Endothelial cell of umbilical vein (primary cell): ENCODE measurements at regions not wholly inside any gene's neighbourhood (a gene's known extent, or its start where the extent isn't known, plus 50 kb on each side); places are given as distances from the start of the nearest gene placed in this dataset.
"Not testable (repeated sequence)": the region's sequence is repeated elsewhere in the genome, so short reads cannot be mapped to it uniquely, and the experiment has no call there.

Experiments
- BruUV-seq: library from RNA; stranded (reverse); fragments of 400-500 nt; replicated peaks from 2 replicates; lab custom pipeline; 2021; lab: Mats Ljungman, UMichigan
- CTCF ChIA-PET: fragments of 300-600, 350-600 bp; sonication (Branson Sonifier 250); formaldehyde crosslinking; loops from one replicate; lab custom pipeline; 2021; ENCODE audit warnings: antibody characterized with exemption, inconsistent platforms; lab: Charles Lee
- POLR2A ChIA-PET: fragments of 300-600, 350-600 bp; sonication (Branson Sonifier 250); formaldehyde crosslinking; loops from one replicate; lab custom pipeline; 2021; ENCODE audit warnings: antibody characterized with exemption, inconsistent platforms; lab: Charles Lee
- DNase-seq: peaks from one replicate; pipeline ENCODE4 v3.0.0-alpha.2; 2011; ENCODE audit warnings: low read depth, low spot score
- FAIRE-seq: peaks from 2 replicates; lab custom pipeline; 2011; peaks lifted over from hg19 to GRCh38; lab: Jason Lieb, UNC
- H2AFZ ChIP-seq: 2 replicates; pipeline ENCODE4 v1.6.0; 2012; ENCODE audit warnings: low read depth, low read length, control low read depth, inconsistent platforms
- H3K27ac ChIP-seq: 2 replicates; pipeline ENCODE4 v1.5.1; 2011; ENCODE audit warnings: low read depth, mild to moderate bottlenecking, control low read depth, low read length, moderate library complexity; ENCODE audit not compliant: insufficient read depth
- H3K27me3 ChIP-seq, 2 experiments: 2 replicates each; pipeline versions ENCODE4 v1.6.0 to v1.6.1; 2011; ENCODE audit warnings: low read length in 2 of 2, mixed read lengths in 1 of 2; ENCODE audit not compliant: control insufficient read depth in 2 of 2, insufficient read depth in 2 of 2
- H3K36me3 ChIP-seq, 2 experiments: 2 replicates in 1 of 2; 3 replicates in 1 of 2; pipeline ENCODE4 v1.5.1; 2011; ENCODE audit warnings: low read length in 2 of 2, mild to moderate bottlenecking in 1 of 2, moderate library complexity in 1 of 2; ENCODE audit not compliant: control insufficient read depth in 2 of 2, insufficient read depth in 2 of 2; ENCODE audit errors: extremely low read depth in 1 of 2
- H3K4me1 ChIP-seq: 3 replicates; pipeline ENCODE4 v1.5.1; 2011; ENCODE audit warnings: mild to moderate bottlenecking, low read length; ENCODE audit not compliant: control insufficient read depth, insufficient read depth; ENCODE audit errors: extremely low read depth
- H3K4me2 ChIP-seq: 2 replicates; pipeline ENCODE4 v1.6.1; 2011; ENCODE audit warnings: low read length, control low read depth, mixed read lengths; ENCODE audit not compliant: insufficient read depth
- H3K4me3 ChIP-seq, 3 experiments: fragments of 200-600 bp in 1 of 3; sonication (generic), shearing (Covaris generic) in 1 of 3; replicated peaks in 1 of 3; 2 replicates each; pipeline ENCODE4 v1.5.1; 2011 to 2016; ENCODE audit warnings: control low read depth in 3 of 3, low read length in 3 of 3, mild to moderate bottlenecking in 2 of 3, inconsistent platforms in 1 of 3, low read depth in 1 of 3, moderate library complexity in 1 of 3; ENCODE audit not compliant: insufficient read depth in 1 of 3
- H3K79me2 ChIP-seq: 2 replicates; pipeline ENCODE4 v1.6.0; 2012; ENCODE audit warnings: low read length, inconsistent platforms; ENCODE audit not compliant: control insufficient read depth, insufficient read depth
- H3K9ac ChIP-seq: replicated peaks from 2 replicates; pipeline ENCODE3; 2011; ENCODE audit warnings: low read length, control low read depth; ENCODE audit not compliant: insufficient read depth; ENCODE audit errors: extremely low read depth
- H3K9me1 ChIP-seq: replicated peaks from 3 replicates; pipeline ENCODE4 v1.6.0; 2011; ENCODE audit warnings: mild to moderate bottlenecking, low read length; ENCODE audit not compliant: control insufficient read depth, insufficient read depth; ENCODE audit errors: extremely low read depth
- H3K9me3 ChIP-seq: replicated peaks from 2 replicates; pipeline ENCODE4 v1.5.1; 2012; ENCODE audit warnings: low read length, inconsistent platforms; ENCODE audit not compliant: control insufficient read depth, insufficient read depth
- H4K20me1 ChIP-seq: replicated peaks from 2 replicates; pipeline ENCODE3; 2011; ENCODE audit warnings: mild to moderate bottlenecking, low read length; ENCODE audit not compliant: control insufficient read depth, insufficient read depth; ENCODE audit errors: extremely low read depth
- CTCF ChIP-seq, 2 donors: IDR thresholded peaks; 1 replicate in 1 of 2; 2 replicates in 1 of 2; pipeline ENCODE4 v1.5.1; 2011; ENCODE audit warnings: low read length in 2 of 2, mild to moderate bottlenecking in 2 of 2, moderate library complexity in 2 of 2, control low read depth in 1 of 2, inconsistent platforms in 1 of 2, low read depth in 1 of 2; ENCODE audit not compliant: insufficient read depth in 1 of 2; ENCODE audit errors: extremely low read depth in 1 of 2
- EZH2 ChIP-seq: IDR thresholded peaks from 2 replicates; pipeline ENCODE4 v1.6.1; 2012; ENCODE audit warnings: borderline replicate concordance, low read depth, mild to moderate bottlenecking, moderate library complexity, low read length, inconsistent platforms; ENCODE audit not compliant: severe bottlenecking
- FOS ChIP-seq: IDR thresholded peaks from 2 replicates; pipeline ENCODE4 v1.6.1; 2011; ENCODE audit warnings: mild to moderate bottlenecking, low read length, moderate library complexity, borderline replicate concordance; ENCODE audit not compliant: insufficient read depth
- GATA2 ChIP-seq: IDR thresholded peaks from 2 replicates; pipeline ENCODE4 v1.7.0; 2011; ENCODE audit warnings: low read depth, mild to moderate bottlenecking, moderate library complexity, mixed read lengths, low read length; ENCODE audit not compliant: insufficient read length, insufficient read depth
- JUN ChIP-seq: IDR thresholded peaks from 2 replicates; pipeline ENCODE4 v1.6.1; 2011; ENCODE audit warnings: borderline replicate concordance, low read depth; ENCODE audit not compliant: insufficient read length, insufficient read depth
- MAX ChIP-seq: IDR thresholded peaks from 2 replicates; pipeline ENCODE4 v1.6.1; 2011; ENCODE audit not compliant: insufficient read depth, insufficient read length
- MYC ChIP-seq: IDR thresholded peaks from one replicate; pipeline ENCODE4 v1.6.1; 2011; ENCODE audit warnings: mild to moderate bottlenecking, low read depth, low read length
- POLR2A ChIP-seq: IDR thresholded peaks from 2 replicates; pipeline ENCODE4 v1.6.1; 2012; ENCODE audit warnings: low read depth, mild to moderate bottlenecking, control low read depth, low read length
- POLR2AphosphoS5 ChIP-seq: IDR thresholded peaks from 2 replicates; pipeline ENCODE4 v1.6.1; 2012; ENCODE audit warnings: low read depth, mild to moderate bottlenecking, control low read depth, low read length, moderate library complexity; ENCODE audit not compliant: insufficient read depth
- dilution Hi-C: fragments of 300-500 bp; cut with MboI; formaldehyde crosslinking; loops from one replicate; pipeline ENCODE4 v1.15.0; 2019; ENCODE audit warnings: low sequenced_read_pairs; ENCODE audit not compliant: extremely low pct_ligation_motif_present
- intact Hi-C: fragments of 100-400 bp; cut with micrococcal nuclease; formaldehyde crosslinking; loops from one replicate; pipeline ENCODE4 v1.10.0; 2022

GRCh38 chr2:31762085-31762484 lies 181.3 kb upstream of the SRD5A2 start:
- no peak overlapping the region for H3K4me3 ChIP-seq
- H4K20me1 ChIP-seq = no peaks in the 10 kb centered on the region
- no peaks in the 10 kb centered on the region for H3K9me1 ChIP-seq
- intact Hi-C loops = no loop called here
- DNase-seq (no peak), FAIRE-seq (no peak)
- no peak overlapping the region for H3K27ac ChIP-seq
- no peaks in the 10 kb centered on the region for H3K9me3 ChIP-seq
- no peaks in the 10 kb centered on the region for H3K79me2 ChIP-seq
- no peak overlapping the region for H2AFZ ChIP-seq
- no peaks in the 10 kb centered on the region for H3K27me3 ChIP-seq
- dilution Hi-C loops = no loop called here
- no peak overlapping the region for H3K9ac ChIP-seq
- no peaks in the 10 kb centered on the region for H3K36me3 ChIP-seq
- TF ChIP-seq EZH2 (no peak), MAX (no peak), FOS (no peak), GATA2 (no peak), POLR2AphosphoS5 (no peak), JUN (no peak), POLR2A (no peak), MYC (no peak), CTCF (IDR thresholded peaks at IDR 0.05; ENCODE audit: extremely low read depth in 1 of 2, insufficient read depth in 1 of 2, low read depth in 1 of 2, low read length in 2 of 2) (no peak)
- no peaks in the 10 kb centered on the region for H3K4me1 ChIP-seq
- no TSS peak for BruUV-seq
- POLR2A ChIA-PET = no interaction called here
- CTCF ChIA-PET = no interaction called here
- no peak overlapping the region for H3K4me2 ChIP-seq

GRCh38 chr2:31757351-31757750 lies 176.6 kb upstream of the SRD5A2 start:
- BruUV-seq, H3K4me2 ChIP-seq, H3K4me3 ChIP-seq, intact Hi-C loops, H3K9ac ChIP-seq, POLR2A ChIA-PET, H4K20me1 ChIP-seq, dilution Hi-C loops, H3K9me3 ChIP-seq, H2AFZ ChIP-seq, H3K9me1 ChIP-seq, H3K36me3 ChIP-seq, CTCF ChIA-PET, H3K79me2 ChIP-seq, FAIRE-seq, H3K27me3 ChIP-seq, H3K4me1 ChIP-seq, DNase-seq, H3K27ac ChIP-seq: not testable (repeated sequence)

- H3K9me3 ChIP-seq, H3K27ac ChIP-seq, H2AFZ ChIP-seq, BruUV-seq, H3K79me2 ChIP-seq, DNase-seq, dilution Hi-C loops, H3K36me3 ChIP-seq, H3K27me3 ChIP-seq, H4K20me1 ChIP-seq, H3K9me1 ChIP-seq, CTCF ChIA-PET, FAIRE-seq, H3K4me3 ChIP-seq, H3K4me1 ChIP-seq, H3K4me2 ChIP-seq, H3K9ac ChIP-seq, POLR2A ChIA-PET, intact Hi-C loops: not testable (repeated sequence)
These were observed 168.0 kb upstream of the SRD5A2 start for GRCh38 chr2:31748746-31749145.
